ENCODE measurements at regions not wholly inside any gene's neighbourhood (a gene's known extent, or its start where the extent isn't known, plus 50 kb on each side); places are given as distances from the start of the nearest gene placed in this dataset.

GRCh38 chr7:41873741-41874140, 170.9 kb upstream of the INHBA start:
- TF ChIP-seq RARB (CRISPR knock-in tag; IDR thresholded peaks at IDR 0.05) (no peak), ARNTL (CRISPR knock-in tag; IDR thresholded peaks at IDR 0.05; ENCODE audit: borderline replicate concordance, low read depth) (no peak), ZFP30 (CRISPR knock-in tag; IDR thresholded peaks at IDR 0.05) (no peak)

Data from SK-N-SH treated with all-trans-retinoic acid at 6 μM for 48 hours (cell line).